D341Med (cell line): ENCODE measurements at regions not wholly inside any gene's neighbourhood (a gene's known extent, or its start where the extent isn't known, plus 50 kb on each side); places are given as distances from the start of the nearest gene placed in this dataset.
"Not testable (repeated sequence)": the region's sequence is repeated elsewhere in the genome, so short reads cannot be mapped to it uniquely, and the experiment has no call there.

Experiments used
- DNase-seq: peaks from one replicate; pipeline ENCODE4 v3.0.0; 2012; ENCODE audit warnings: low spot score

DNA sequence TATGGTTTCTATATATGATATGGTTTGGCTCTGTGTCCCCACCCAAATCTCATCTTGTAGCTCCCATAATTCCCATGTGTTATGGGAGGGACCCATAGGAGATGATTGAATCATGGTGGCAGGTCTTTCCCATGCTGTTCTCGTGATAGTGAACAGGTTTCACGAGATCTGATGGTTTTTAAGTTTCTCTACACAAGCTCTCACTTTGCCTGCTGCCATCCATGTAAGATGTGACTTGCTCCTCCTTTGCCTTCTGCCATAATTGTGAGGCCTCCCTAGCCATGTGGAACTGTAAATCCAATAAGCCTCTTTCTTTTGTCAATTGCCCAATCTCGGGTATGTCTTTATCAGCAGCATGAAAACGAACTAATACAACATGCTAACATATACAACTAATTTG, 252.2 kb upstream of the NRIP1 start:
- not testable (repeated sequence) for DNase-seq

DNA sequence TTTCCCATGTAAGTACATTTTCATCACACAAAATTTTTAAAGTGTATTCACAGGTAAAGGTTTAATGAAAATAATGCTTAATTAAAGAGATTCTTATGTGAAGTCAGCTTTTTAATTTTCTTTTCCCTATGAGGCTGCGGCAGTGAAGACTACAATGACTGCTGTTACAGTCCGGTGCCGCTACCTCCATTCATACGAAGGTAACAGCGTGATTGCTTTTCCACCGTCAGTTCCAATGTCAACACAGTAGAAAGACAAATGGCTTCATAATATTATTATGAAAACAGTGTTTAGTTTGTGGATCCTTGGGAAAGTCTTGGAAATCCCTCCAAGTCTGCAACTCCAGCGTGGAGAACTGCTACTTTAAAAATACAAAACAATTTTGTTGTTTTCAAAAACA, 254.9 kb upstream of the NRIP1 start:
- DNase-seq = no peak

DNA sequence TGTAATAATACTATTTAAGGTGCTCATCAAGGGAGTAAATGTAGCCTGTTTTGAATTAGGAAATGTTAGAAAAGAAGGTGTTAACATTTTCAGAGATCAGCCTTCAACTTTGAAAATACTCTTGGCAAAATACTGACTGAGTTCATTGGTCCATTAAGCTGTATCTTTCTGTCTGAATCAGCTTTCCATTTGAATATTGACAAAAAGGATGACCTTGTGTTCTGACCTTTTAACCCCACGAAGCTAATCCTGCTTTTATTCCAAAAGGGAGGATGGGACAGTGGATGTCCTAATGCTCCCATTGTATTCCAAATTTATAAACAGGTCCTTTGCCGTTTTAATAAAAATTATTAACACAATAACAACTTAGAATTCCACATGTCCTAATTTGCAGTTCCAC, 259.7 kb upstream of the NRIP1 start:
- no peak for DNase-seq

DNA sequence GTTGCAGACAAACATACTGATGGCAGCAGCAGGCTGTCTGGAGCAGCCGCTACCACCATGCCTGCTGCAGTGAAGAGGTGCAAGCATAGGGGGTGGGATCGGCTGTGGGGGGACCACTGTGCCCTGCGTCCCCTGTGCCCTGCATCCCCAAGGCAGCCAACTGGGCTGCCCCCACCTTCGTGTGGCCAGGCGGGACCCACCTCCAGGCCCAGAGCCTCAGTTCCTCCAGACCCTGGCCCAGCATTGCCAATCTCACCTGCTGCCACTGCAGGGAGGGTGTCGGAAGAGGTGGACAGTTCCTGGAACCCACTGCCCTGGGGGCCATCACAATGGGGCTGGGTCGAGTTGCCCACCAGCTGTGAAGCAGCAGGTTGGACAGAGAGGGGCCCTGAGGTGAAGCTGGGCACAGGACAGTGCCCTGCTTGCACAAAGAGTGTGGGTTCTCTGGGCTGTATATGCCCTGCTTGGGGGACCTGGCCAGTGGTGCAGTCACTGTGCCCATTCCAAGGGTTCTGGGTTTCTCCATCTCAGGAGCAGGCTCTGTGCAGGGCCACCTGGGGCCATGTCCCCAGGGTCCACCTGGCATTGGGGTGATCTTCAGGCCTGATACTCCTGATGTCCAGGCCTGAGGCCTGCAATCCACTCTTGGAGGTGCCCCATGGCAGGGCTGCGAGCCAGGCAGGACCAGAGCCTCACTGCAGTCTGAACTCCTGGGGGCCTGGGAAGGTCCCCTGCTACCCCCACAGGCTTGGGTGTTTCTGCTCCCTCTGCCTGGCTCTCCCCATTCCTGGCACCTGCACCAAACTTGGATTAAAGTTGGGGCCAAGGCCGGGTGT, 261.4 kb upstream of the NRIP1 start:
- DNase-seq = no peak

DNA sequence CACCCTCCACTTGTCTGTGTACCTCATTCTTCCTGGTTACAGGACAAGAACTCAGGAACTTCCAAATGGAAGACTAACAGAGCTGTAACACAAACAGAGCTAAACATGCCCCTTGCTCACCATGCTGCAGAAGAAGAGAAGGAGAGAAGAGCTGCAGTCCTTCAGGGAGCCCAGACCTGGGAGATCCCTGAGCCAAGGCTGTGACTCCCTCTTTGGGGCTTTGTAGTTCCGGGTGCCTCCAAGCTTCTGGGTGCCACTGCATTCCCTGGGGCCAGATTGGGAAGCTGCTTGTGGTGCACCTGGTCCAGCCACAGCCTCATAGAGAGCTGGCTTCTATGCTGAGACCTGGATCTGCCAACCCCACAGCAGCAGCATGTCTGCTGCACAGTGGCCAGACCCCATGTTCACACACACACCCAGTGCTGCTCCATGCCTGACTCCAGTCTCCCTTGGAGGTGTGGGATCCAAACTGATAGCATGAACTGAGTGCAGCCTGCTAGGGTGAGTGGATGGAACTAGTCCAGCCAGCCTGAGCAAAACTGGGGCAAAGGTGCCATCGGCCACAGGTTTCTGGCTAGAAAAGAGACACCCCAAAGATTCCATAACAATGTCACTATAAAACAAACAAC, 263.0 kb upstream of the NRIP1 start:
- no peak for DNase-seq

DNA sequence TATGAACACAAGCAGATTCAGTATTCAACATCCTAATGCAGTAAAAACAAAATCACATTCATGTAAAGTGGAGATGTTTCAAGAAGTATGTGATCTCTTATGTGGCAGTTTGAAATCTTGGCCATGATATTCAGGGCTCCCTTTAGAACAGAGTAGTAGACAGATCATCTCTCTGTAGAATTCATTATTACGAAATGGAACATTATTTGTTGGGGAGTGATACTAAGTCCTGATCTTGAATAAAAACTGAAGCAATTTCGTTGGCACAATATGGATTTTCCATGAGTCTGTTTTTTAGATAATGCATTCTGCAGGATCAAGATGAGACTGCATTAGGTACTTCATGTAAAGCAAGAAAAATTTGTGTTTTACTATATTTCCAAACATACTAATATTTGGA, 264.4 kb upstream of the NRIP1 start:
- DNase-seq = no peak

DNA sequence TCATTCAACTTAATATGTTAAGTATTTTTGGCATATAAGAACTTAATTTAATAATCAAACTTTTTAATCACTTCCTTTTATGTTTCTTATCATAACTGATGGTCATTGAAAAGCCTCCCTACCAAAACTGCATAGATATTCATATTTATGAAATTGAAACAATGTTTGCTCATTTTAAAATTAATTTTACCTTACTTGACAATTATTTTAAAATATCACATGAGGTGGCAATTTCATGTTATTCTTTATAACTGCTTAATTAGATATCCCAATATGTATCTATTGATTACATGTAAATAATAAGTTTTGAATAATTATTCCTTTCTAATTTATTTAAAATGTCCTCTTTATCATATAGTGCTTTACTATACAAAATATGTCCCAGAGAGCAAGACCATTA, 266.1 kb upstream of the NRIP1 start:
- no peak for DNase-seq

DNA sequence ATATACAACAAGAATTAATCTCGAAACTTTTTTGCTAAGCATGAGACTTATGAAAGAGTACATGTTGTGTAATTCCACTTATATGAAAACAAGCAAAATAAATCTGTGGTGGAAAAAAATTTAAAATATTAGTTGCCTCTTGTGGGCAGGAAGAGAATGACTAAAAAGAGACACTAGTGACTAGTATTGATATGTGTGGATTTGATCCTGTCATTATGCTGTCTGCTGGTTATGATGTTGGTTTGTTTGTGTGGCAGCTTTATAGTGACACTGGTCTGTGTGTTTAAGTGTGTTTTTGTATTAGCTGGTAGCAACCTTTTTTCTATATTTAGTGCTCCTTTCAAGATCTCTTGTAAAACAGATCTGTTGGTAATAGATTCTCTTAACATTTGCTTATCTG, 267.8 kb upstream of the NRIP1 start:
- no peak for DNase-seq

DNA sequence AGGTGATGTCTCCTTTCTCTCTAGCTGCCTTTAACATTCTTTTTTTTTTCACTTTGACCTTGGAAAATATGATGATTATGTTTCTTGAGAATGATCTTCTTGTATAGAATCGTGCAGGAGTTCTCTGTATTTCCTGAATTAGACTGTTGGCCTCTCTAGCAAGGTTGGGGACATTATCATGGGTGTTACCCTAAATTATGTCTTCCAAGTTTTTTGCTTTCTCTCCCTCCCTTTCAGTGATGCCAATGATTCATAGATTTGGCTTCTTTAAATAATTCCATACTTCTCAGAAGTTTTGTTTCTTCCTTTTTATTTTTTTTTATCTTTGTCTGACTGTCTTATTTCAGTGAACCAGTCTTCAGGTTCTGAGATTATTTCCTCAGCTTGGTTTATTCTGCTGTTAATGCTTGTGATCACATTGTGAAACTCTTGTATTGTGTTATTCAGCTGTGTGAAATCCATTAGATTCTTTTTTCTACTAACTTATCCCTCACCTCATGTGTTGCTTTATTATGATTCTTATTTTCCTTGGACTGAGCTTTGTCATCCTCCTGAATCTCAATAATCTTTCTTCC, 268.4 kb upstream of the NRIP1 start:
- no peak for DNase-seq

DNA sequence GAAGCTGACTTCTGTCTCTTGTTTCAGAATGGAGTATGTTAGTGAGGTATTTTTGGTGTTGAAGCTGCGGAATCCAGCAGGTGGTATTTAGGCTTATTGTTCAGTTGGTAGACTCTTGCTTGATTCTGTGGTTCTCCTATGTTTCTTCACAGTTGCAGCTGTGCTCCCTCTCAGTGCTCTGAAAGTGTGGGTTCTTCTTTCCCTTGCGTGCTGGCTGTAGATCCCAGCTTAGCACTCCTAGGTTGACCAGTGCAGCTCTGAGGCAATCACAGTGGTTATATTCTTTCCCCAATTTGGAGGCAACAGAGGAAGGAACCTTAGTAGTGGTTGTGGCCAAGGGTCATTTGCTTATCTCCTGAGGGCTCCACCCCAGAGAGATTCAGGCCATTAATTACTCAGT, 269.2 kb upstream of the NRIP1 start:
- DNase-seq = no peak

DNA sequence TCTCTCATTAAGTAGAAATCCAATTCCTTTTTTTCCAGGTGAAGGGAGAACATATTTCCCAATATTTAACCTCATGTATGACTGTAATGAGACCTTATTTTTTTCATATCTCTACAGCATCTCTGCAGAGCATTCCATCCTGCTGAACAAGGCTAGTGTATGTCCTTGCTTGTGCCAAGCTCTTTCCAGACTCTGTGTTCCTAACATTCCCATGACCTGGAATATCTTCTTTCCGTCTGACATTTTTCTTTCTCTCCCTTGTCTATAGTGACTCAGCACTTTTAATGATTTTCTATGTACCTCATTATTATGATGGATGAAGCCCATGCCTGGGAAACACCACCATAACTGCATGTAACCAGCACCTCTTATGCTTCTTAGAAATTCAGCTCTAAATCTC, 278.3 kb upstream of the NRIP1 start:
- DNase-seq = no peak

DNA sequence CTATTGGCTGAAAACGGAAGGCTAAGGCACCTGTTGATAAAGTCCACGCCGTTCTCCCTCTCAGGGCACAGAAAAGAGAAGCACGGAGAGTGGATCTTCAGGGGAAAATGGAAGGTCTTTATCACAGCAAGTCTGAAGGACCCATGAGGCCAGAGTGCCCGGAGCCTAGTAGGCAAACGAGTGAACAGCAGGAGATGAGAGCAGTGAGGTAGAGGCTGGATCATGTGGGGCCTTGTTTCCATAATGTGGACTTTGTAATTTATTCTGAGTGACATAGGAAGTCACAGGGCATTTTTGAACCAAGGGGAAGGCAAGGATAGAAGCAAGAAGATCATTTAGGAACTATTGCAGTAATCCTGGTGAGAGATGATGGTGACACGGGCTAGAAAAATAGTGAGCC, 287.2 kb upstream of the NRIP1 start:
- no peak for DNase-seq

DNA sequence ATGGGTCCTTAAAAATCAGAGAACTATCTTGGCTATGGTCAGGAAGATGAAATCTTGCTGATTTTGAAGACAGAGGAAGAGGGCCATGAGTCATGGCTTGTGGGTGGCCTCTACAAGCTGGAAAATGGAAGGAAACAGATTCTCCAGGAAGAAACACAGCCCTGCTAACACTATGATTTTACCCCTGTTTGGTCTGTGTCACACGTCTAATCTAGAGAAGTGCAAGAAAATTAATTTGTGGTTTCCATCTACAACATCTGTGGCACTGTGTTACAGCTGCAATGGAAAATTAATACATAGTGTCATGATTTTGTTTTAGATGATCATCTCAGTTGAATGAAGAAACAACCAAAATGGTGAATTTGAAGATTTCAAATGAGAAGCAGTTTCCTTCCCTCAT, 288.7 kb upstream of the NRIP1 start:
- no peak for DNase-seq

DNA sequence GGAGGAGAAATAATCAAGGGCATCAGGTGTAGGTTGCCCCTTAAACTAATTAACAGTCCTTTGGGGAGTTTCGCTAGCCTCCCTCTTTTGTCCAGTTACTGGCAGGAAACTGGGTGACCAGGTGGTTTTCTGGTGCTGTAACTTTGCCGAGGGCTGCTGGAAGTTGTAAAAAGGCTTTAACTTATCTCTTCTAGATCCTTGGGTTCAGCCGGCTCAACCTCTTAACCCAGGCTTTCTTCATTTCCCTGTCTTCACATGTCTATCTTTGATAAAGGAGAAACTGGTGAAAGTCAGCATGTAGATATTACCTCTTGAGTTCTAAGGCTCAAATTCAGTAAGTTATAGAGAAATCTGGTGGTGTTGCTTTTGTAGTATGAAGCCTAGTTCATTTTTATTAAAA, 289.7 kb upstream of the NRIP1 start:
- no peak for DNase-seq

DNA sequence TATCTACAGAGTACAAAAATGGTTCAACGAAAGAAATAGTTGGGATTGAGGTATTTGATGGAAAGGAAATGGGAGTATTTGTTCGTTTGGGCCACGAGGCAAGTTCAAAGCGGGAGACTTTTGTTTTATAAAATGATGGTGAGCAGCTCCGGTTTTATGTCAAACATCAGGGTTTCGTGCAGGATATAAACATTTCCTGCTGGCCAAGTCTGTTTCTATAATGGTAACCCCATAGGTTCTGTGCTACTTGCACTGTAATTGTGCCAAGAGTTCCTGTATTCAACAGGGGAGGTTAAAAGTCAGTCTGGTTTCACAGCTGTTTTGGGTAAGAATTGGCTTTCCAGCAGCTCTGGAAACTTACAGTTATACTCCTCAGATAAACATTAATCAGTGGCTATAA, 290.3 kb upstream of the NRIP1 start:
- DNase-seq = no peak

DNA sequence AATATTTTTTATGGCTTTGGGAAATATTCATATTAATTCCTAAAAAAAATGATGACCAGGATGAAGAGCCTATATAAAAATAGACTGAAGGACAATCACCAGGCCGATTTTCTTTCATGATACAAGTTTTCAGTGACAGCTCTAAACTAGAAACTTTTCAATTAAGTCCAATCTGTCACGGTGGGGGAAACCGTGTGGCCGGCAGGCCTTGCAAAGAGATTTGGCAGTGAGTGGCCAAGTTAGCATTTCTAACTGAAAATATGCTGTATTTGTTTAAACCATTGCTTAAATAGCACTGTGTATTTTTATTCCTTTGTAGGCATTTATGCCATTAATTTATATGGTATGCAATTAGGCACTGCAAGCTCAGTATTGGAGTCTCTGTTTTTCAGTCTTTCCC, 294.5 kb upstream of the NRIP1 start:
- no peak for DNase-seq

DNA sequence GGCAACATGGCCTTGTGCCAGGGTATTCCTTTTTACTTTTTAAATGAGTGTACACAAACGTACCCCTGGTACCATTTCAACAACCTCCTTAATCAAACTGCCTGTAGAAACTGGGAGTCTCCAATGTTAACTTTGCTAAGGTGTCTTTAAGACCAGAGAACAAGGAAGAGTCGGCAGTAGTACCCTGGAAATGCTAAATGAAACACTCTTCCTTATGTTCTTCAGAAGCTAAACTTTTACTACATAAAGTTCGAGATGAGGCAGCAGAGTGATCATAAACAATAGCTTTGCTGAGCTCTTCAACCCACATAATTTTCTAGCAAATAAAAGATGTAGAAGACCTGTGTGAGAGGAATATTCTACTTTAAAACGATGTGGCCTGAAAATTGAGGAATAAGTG, 297.7 kb upstream of the NRIP1 start:
- no peak for DNase-seq

DNA sequence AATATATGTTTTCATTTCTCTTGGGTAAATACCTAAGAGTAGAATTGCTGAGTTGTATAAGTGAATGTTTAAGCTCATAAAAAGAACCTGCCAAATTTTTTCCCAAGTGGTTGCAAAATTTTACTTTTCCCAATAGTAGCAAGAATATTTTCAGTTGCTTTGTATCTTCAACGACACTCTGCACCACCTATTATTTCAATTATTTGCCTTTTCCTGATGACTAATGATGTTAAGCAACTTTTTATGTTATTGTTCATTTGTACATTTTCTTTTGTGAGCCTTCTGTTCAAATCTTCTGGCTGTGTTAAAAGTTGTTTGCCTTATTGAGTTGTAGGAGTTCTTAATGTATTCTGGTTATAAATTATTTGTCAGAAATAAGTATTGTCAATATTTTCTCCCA, 299.1 kb upstream of the NRIP1 start:
- no peak for DNase-seq

DNA sequence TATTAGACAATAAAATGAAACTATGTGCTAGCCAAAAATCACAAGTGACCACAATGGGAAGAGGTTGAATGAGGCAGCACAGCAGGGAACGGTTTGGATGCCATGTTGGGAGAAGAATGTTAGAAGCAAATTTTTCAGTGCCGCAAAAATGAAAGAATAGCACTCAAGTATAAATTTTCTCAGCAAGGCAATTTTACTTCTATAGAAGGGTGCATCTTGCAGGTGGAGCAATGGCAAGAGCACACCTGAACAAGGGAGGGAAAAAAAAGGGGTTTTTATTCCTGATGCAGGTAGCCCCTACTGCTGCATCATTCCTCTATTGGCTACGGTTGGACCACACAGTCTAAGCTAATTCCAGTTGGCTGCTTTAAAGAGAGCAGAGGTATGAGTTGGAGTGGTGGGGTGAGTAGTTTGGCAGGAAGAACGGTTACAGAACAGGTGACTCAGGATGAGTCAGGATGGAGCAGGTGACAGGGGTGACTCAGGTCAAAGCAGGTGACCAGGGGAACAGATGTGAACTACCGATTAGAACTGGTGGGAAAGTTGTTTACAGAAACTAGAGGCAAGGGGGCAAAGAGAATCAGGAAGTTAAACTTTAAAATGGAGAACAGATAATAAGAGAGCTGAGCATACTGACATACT, 301.1 kb upstream of the NRIP1 start:
- DNase-seq = no peak

DNA sequence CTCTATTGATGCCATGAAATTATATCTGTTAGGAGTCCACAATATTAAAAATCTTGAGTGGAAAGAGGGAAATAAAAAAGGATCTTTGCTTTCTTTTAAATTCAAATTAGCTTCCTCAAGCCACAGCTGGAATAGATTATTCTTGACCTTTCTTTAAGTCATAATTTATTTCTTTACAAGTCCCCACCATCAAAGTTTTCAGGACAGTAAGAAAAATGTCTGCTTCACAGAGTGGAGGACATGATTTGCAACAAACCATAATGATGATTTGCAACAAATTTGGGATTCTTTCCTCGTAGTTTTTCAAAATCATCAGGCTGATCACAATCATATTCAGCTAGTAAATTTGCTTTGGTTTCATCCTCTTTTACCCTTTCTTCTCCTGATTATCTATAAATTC, 301.8 kb upstream of the NRIP1 start:
- DNase-seq = no peak

DNA sequence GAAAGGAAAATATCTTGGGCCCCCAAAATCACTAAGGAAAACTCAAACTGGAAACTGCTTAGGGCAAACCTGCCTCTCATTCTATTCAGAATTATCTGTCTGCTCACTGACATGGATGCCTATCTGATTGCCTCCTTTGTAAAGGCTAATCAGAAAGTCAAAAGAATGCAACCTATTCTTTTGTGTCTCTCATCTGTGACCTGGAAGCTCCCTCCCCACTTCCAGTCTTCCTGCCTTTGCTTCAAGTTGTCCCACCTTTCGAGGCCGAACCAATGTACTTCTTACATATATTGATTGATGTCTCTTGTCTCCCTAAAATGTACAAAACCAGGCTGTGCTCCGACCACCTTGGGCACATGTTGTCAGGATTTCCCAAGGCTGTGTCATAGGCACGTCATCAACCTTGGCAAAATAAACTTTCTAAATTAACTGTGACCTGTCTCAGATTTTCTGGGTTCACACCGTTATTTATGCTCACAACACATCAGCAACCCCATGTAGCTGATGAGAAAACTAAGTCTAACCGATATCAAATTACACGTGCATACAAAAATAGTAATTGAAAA, 302.3 kb upstream of the NRIP1 start:
- no peak for DNase-seq

DNA sequence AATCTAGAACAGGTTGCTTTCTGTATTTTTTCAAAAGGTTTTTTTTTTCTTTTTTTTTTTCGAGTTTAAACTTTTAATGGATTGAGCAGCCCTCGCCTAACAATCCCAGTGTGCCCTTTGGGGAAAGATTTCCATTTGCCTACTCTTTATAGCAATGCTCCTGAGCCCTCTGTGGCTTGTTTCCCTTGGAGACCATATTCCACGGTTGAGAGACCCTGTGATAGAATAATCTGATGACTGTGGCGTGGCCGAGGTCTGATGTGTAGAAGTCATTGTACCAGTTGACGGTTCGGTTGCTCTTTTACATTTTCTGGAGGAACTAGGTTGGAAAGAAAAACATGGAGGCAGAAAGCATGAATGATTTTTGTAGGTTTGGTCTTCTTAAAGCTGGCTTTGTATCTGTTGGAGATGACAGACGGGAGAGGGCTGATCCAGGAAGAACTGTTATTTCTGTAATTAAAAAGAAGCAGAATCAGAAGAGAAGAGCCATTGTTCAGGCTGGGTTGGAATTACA, 305.7 kb upstream of the NRIP1 start:
- DNase-seq = no peak

DNA sequence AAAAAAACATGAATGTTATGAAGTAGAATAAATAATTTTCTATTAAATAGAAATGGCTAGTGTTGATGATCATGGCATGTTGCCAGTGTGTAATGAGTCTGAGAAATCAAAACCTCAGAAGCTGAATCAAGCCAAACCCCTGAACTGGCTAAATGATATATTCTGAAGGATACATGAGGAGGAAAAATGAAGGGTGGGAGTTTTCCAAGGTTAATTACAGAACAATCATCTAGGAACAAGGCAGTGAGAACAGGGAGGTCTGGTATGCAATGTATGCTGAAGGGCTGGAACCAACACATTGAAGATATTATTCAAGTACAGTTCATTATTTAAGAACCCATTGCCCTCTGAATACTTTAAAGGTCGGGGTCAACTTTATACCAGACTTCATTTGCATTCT, 309.1 kb upstream of the NRIP1 start:
- no peak for DNase-seq
